Stimulated activated CD4-positive, alpha-beta T cell treated with anti-CD3 and anti-CD28 coated beads, Interleukin-4, amount 100 ng/mL, for 24 hours (primary cell): ENCODE measurements at regions not wholly inside any gene's neighbourhood (a gene's known extent, or its start where the extent isn't known, plus 50 kb on each side); places are given as distances from the start of the nearest gene placed in this dataset.
"Not testable (repeated sequence)": the region's sequence is repeated elsewhere in the genome, so short reads cannot be mapped to it uniquely, and the experiment has no call there.

Source experiments
- DNase-seq: peaks from one replicate; pipeline ENCODE4 v3.0.0-alpha.2; 2020

DNA sequence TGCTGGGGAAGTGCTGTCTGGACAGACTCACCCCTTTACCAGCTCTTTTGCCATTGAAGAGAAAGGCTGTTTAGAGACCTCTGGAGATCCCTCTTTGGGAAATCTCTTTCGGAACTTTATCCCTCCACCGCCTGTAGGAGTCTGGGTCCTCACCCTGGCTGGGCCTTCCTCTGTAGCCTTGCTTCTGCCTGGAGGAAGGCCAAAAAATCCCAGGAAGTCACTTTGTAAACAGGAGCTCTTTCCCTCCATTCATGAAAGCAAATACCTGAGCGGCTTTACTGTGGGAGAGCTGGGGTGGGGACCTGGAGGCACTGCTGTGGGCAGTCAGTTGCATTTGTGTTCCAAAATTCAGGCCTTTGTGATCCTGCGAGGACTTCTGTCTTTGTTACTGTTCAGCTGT, 126.2 kb downstream of the KLF6 start:
- DNase-seq, result no peak

DNA sequence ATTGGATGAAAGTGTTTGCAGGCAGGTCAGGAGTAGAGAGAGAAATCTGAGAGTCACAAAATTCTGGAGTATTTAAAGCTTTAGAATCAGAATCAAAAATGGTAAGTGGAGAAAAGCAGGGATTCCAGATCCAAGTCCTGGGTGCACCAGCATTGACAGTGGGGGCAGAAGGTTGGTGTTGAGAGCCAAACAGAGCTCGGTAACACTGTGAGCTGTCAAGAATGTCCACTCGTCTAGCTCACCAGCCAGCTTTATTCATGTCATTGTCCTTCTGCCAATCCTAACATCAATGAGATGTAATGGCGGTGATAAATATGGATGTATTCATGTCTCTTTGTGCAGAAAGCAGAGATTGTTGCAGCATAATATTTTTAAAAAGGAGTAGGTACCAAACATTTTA, 128.8 kb downstream of the KLF6 start:
- DNase-seq, result no peak

DNA sequence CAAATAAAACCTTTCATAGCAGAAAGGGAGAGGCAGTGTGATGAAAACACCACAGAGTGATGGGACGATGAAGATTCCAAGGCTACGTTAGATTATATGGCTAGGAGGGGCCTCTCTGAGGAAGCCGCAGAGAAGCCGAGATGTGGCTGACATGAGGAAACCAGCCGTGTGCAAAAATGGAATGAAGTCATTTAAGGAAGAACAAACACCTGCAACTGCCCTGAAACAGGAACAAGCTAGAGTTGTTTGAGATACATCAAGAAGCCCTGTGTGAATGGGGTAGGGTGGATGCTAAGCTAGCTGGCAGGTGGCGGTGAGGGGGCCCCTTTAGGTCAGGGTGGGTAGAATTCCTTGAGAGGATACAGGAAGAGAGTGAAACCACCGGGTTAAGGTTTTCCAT, 129.5 kb downstream of the KLF6 start:
- no peak for DNase-seq

DNA sequence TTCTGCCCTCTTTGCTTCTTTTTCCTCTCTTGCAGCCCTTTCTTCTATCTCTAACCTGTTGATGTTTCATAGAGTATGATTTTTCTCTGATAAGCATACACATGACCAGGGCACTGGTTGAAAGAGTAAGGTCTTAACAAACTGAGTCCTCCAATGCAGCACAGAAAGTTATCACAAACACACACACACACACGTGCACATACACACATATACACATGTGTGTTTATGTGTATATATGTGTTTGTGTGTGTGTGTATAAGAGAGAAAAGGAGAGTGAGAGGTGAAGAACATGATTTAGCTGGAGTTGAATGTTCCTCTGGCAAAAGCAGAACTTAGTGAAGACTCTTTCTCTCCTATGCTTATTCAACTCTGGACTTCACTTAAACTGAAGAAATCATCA, 130.0 kb downstream of the KLF6 start:
- no peak for DNase-seq

DNA sequence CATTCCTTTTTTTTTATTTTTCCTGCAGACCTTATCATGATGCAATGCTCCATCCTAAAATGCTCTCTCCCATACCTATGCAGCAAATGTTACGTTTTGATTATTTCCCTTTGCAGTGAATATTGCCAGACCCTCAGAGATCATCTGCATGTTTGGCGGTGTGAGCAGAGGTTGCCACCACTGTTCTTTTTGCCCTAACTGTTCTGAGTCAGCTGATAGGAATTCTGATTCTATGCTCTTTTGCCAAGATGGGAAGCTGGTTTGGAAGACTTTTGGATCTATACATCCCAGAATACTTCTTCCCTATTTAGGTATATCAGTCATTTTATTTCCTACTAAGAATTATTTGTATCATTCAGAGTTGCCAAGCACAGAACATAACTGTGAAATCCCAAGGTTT, 130.5 kb downstream of the KLF6 start:
- DNase-seq, result no peak

DNA sequence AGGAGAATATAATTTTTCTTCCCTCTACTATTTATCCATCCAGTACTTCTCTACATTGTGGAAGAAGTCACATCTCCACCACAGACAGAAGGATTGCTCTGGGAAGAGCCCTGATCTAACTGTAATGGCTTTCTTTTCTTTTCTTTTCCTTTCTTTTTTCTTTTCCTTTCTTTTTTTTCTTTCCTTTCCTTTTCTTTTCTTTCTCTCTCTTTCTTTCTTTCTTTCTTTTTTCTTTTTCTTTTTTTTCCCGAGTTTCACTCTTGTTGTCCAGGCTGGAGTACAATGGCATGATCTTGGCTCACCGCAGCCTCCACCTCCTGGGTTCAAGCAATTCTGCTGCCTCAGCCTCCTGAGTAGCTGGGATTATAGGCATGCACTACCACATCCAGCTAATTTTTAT, 131.7 kb downstream of the KLF6 start:
- DNase-seq, result not testable (repeated sequence)

DNA sequence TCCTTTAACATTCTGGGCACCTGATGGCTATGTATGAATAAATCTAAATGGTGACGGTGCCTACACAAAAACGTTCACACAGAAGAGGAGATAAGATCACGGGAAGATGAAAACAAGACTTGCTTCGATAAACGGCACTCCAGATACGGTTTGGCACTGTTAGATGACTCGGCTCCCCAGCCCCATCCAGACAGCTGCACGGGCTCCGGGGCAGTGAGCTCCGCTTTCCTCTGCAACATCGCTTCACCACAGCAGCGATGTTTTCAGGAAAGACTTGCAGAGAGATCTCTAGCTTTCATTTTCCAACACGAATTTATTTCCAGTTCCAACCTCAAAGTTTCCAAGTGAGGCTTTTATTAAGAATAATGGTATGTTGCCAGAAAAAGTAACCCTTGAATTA, 132.1 kb downstream of the KLF6 start:
- peak; percentile 34 for DNase-seq

DNA sequence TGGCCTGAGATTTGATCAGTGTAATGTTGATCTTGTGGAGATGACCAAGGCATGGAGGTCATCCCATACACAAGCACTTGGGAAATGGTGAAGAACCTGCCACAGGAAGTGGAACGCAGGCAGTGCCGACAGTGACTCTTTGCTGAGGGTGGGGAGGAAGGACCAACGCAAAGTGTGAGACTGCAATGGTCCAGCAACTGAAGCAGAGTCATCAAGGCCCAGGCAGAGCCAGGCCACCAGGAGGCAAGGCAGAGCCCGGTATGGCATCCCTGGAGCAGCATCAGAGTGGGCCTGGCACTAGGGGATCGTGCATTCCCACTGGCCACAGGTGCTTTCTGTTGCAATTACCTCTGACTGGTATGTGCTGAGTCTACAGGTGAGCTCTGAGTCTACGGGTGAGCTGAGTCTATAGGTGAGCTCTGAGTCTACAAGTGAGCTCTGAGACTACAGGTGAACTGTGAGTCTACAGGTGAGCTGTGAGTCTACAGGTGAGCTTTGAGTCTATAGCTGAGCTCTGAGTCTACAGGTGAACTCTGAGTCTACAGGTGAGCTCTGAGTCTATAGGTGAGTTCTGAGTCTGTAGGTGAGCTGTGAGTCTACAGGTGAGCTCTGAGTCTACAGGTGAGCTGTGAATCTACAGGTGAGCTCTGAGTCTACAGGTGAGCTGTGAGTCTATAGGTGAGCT, 132.9 kb downstream of the KLF6 start:
- no peak for DNase-seq

DNA sequence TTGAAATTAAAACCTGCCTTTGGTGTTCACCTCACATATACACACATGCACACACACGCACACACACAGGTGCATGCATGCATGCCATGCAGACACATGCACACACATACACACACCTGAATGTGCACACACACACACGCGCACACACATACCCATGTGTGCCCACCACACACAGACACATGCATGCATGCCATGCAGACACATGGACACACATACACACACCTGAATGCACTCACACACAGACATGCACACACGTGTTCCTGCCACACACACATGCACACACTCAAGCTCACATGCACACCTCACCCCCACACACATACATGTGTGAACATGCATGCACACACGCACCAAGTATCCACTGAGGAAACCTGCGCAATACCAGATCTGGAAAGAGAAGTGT, 136.4 kb downstream of the KLF6 start:
- no peak for DNase-seq

DNA sequence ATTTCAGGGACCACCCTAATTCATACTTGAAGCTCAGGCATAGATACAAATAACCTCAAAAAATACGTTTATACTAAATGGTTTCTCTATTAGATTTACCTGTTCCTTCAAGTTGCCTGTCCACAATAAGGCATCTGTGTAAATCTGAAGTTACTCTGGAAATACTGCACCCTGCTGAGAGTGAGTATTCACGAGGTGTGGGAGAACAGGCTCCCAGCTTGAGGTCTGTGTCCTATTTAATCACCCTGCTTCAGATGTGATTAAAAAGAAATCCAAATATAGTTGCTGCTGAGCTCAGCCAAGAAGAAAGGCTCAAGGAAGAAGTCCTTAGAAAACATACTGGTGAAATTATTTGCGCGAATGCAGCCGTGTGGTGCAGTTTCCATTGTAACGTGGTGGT, 136.8 kb downstream of the KLF6 start:
- no peak for DNase-seq

DNA sequence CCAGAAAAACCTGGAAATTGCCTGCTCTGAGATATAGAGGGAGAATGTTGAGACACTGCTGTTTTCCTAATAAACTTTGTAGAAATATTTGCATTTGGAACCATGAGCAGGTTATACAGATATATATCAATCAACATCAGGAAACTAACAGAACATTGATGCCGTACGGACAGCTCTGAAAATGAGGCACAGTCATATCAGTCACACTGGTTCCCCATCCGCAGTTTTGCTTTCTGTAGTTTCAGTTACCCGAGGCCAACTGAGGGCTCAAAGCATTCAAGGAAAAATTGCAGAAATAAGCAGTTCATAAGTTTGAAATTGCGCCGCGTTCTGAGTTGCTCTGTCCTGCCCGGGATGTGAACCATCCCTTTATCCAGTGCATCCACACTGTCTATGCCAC, 137.9 kb downstream of the KLF6 start:
- DNase-seq, result no peak

DNA sequence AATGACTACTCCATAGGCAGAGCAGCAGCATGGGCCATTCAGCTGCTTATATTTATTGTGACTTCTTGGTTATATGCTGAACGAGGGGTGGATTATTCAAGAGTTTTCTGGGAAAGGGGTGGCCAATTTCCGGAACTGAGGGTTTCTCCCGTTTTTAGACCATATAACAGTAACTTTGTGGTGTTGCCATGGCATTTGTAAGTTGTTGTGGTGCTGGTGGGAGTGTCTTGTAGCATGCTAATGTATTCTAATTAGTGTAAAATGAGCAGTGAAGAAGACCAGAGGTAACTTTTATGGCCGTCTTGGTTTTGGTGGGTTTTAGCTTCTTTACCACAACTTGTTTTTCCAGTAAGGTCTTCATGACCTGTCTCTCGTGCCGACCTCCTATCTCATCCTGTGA, 139.6 kb downstream of the KLF6 start:
- no peak for DNase-seq

DNA sequence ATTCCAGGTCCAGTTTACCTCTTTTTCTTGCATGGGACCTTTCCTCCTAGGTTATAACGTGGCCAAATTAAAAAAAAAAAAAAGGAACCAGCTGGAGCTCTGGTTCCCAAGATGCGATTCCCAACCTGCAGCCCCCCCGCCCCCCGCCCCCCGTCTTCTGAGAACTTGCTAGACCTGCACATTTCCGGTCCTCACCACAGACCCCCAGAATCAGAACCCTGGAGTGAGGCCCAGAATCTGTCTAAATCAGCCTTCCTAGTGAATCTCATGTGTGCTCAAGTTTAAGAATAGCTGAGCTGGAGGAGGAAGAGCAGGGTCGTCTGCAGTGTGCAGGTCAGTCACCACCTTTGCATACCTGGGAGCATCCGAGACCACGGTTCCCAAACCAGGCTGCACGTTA, 144.2 kb downstream of the KLF6 start:
- no peak for DNase-seq

DNA sequence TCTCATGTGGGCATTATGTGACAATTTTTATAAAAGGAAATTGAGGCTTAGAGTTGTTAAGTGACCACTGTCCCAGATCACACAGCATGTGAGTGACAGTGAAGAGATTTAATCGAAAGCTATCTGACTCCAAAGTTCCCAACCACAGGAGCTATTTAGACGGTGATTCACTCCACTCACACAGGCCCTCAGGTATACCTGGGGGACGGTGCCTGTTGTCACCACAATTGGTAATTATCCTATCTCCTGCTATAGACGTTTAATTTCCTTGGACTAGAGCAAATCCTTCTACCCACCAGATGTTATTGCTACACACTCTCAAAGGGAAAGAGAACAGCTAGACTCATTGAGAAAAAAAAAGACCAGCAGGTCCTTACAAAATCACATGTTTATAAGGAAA, 145.5 kb downstream of the KLF6 start:
- no peak for DNase-seq

DNA sequence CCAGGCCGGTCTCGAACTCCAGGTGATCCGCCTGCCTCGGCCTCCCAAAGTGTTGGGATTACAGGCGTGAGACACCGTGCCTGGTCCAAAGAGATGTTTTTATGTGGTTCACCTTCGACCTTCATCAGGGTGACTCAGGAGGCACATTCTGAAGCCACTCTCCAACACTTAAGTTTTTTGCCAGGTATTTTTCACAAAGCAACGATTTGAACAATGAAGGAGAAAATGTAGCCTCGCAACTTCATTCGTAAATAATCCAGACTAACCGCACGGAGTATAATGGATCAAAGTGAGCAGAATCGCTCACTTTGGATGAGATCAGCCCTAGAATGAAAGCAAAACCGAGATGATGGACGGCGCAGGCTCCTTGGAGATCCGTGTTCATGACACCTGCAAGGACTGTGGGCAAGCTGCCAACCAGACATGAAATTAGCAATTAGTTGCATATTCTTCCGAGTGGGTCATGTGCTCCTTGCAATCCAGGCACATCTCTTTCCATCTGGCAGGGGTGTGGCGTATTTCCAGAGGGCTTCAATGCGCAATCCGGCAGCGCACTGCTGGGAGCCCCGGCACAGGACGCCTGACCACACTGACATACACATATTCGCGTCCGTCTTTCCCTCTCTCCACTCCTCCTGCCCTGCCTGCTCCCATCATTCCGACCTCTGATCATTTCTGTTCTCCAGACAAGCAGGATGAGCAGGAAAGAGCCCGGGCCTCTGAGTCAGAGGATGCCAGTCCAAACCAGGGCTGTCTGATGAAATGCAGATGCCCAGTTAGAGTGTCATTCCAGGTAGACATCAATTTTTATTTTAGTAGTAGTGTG, 148.4 kb downstream of the KLF6 start:
- no peak for DNase-seq

DNA sequence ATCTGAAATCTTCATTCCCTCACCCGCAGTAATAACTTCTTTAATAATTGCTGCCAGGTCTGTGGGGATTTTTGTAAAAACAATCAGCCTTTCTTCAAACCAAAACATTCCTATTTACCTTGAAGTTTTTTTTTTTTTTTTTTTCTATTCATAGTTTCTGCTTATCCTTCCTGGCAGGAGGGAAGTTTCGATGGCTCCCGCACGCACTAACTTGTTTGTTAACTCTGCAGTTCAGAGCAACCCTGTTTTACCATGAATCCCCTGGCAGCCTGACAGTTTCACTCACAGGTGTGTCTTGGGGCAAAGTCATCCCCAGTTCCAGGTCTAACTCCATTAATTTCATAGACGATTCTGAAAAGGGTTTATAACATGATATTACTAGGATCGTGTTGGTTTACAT, 149.3 kb downstream of the KLF6 start:
- no peak for DNase-seq

DNA sequence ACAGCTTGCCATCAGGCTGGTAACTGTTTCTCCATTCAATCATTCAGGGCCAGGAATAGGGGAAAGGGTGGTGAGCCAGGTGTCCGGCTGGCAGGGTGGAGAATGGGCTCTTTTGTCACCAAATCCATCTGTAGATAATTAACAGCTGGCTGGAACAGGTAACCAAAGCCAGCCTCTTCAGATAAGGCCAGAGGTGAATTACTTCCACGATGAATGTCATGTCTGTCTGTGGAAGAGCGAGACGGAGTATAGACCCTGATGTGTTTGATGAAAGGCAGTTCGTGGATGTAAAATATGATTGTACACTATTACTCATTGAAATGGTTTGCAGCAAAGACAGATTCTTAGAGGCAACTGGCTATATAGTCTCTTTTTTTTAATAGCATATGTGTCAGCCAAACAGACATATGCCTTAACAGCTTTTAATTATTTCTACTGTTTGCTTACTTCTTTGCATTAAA, 149.8 kb downstream of the KLF6 start:
- DNase-seq, result no peak

DNA sequence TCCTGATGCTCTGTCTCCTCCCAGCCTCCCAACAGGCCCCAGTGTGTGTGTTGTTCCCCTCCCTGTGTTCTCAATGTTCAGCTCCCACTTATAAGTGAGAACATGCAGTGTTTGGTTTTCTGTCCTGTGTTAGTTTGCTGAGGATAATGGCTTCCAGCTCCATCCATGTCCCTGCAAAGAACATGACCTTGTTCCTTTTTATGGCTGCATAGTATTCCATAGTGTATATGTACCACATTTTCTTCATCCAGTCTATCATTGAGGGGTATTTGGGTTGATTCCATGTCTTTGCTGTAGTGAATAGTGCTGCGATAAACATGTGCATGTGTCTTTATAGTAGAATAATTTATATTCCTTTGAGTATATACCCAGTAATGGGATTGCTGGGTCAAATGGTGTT, 150.4 kb downstream of the KLF6 start:
- not testable (repeated sequence) for DNase-seq

DNA sequence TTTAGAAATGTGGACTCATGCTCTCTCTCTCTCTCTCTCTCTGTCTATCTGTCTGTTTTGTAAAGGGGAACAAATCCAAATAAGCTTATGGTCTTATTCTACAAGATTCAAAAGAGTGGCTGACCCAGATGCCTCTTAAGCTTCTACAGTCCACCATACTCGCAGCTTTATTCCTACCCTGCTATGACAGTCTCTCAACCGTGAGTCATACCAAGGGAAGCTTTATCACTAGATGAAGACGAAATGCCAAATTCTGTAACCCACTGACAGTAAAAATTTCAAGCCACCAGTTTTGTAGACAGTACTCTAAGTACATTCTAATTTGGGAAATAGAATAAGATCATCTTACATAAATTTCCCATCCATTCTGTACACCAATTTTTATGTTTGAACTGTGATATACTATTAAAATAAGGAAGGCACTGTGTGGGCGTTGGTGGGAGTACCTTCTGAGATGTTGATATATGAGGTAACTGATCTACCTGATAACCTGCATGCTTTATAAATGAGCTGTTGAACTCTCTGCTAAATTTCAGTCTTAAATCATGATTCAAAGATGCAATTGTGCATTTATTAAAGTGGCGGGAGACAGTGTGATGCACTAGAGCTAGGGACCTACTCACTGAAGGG, 153.2 kb downstream of the KLF6 start:
- DNase-seq, result no peak

DNA sequence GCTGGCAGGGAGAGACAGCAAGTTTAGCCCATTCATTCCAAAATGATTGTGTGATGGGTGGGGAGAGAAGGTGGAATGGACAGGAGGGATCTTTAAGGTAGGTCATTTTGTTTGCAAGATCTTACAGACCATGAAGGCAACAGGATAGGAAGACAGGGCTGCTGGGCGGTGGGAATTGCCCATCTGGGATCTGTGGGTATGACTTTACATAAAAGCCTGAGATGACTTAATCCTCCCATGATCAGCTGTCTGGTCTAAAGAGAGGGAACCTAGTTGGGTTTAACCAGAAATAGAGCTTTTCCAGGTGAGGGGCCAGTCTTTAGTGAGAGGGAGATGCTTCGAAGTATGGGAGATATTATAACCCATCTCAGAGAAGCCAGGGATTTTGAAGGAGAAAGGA, 153.7 kb downstream of the KLF6 start:
- no peak for DNase-seq

DNA sequence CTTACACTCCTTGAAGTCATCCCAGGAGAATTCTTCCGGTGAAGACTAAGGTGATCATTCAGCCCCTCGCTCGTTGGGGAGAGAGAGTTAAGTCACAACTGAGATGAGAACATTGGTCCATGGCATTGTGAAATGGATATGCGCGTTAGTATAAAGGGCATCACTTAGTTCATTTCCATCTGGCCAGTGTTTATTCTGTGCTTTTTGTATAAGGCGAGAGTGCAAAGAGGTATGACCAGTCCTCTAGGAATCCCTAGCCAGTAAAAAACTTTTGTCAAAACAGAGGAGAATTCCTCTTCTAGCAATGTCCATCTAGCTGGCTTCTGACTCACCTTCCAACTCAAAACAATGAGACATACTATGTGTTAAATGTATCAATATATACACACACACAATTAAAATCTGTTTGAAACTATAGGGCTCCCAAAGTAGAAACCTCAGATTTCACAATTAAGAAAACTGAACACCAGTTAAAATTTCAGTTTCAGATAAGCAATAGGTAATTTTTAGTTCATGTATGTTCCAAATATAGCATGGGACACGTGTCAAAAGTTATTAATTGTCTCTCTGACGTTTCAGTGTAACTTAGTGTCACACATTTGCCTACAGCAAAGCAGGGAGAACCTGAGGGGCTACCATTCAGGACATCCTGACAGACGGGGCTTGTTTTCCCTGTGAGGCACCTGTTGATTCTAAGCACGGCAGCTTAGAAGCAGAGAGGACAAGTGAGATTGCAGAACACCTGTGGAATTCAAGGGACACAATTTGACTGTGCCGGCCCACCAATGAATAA, 158.9 kb downstream of the KLF6 start:
- no peak for DNase-seq

DNA sequence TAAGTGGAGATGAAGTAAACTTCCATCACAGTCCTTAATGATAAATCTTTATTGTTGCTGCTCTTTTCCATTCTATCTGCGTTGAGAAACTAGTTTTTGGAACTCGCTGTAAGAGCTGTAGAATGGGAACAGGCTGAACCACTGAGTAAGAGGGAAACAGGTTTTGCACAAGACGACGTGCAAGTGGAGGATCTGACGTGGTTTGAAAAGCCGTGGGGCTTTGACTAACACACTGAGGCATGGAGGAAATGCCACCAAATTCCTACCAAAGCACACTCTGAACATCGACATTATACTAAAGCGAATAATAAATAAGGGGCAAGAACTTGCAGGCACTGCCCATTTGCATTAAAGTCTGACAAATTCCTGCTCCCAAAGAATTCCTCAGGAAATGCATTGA, 160.6 kb downstream of the KLF6 start:
- no peak for DNase-seq

DNA sequence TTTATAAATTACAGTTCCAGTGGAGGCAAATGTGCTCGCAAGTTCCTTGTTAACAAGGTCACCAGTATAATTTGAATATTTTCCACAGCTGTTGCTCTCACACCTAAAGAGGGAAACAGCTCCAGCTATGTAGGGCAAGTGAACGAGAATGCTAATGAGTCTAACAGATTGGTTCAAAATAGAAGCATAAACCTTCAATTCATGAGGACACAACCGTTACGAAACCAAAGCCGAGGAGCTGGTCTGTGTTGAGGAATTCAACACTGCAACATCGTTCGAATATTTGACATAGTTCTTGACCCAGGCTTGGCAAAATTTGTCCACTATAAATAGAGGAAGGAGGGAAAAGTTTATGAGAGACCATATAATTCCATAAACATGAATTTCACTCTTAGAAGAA, 161.3 kb downstream of the KLF6 start:
- DNase-seq, result no peak
